ENCODE measurements at regions not wholly inside any gene's neighbourhood (a gene's known extent, or its start where the extent isn't known, plus 50 kb on each side); places are given as distances from the start of the nearest gene placed in this dataset.
"Not testable (repeated sequence)": the region's sequence is repeated elsewhere in the genome, so short reads cannot be mapped to it uniquely, and the experiment has no call there.

DNA sequence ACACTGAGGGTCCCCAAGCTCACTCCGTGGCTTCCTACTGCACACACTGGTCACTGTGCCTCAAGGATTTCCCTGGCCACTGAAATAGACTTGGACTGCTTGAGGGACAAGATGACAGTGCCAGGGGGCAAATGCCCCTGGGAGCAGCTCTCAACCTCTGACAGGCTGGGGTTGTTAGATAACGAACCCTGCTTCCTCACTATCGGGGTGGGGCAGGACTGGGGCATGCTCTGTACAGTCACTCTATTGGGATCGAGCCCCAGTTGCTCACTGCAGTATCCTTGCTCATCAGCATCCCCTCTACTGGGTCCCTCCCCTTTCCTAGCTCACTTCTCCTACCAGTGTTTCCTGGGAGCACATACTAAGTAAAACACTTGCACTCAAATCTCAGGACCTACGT lies 610.8 kb downstream of the NTRK3 start:
- ChIA-PET CTCF (no interaction called here), POLR2A (no interaction called here)
- no peak for TF ChIP-seq SP1 (IDR thresholded peaks at IDR 0.05)
- TF ChIP-seq TARDBP (IDR thresholded peaks at IDR 0.05) = no peak
- TF ChIP-seq BHLHE40 (IDR thresholded peaks at IDR 0.05; ENCODE audit: borderline replicate concordance) = no peak
- no peak for DNase-seq (ENCODE audit: extremely low spot score)

DNA sequence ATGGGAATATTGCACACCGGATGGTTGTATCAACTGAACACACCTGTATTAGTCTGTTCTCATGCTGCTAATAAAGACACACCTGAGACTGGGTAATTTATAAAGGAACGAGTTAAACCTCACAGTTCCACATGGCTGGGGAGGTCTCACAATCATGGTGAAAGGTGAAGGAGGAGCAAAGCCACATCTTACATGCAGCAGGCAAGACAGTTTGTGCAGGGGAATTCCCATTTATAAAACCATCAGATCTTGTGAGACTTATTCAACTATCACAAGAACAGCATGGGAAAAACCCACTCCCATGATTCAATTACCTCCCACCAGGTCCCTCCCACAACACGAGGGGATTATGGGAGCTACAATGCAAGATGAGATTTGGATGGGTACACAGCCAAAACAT lies 613.5 kb downstream of the NTRK3 start:
- DNase-seq (ENCODE audit: extremely low spot score); CTCF ChIA-PET; POLR2A ChIA-PET: not testable (repeated sequence)

GRCh38 chr15:87639305-87640011 lies 617.1 kb downstream of the NTRK3 start:
- ChIA-PET POLR2A (no interaction called here), CTCF (no interaction called here)
- TF ChIP-seq FOXA1 (IDR thresholded peaks at IDR 0.05) = no peak
- TF ChIP-seq ELF4 (IDR thresholded peaks at IDR 0.05) = no peak
- no peak for TF ChIP-seq HDGF (IDR thresholded peaks at IDR 0.05; ENCODE audit: borderline replicate concordance)
- TF ChIP-seq TARDBP (IDR thresholded peaks at IDR 0.05) = no peak
- no peak for DNase-seq (ENCODE audit: extremely low spot score)

GRCh38 chr15:87638554-87639083 lies 617.9 kb downstream of the NTRK3 start:
- CTCF ChIA-PET = no interaction called here
- POLR2A ChIA-PET = no interaction called here
- no peak for TF ChIP-seq L3MBTL2 (conservative IDR thresholded peaks at IDR 0.05)
- TF ChIP-seq LEF1 (IDR thresholded peaks at IDR 0.05; ENCODE audit: borderline replicate concordance) = no peak
- no peak for TF ChIP-seq FOXM1 (IDR thresholded peaks at IDR 0.05; ENCODE audit: borderline replicate concordance)
- no peak for TF ChIP-seq PKNOX1 (IDR thresholded peaks at IDR 0.05)
- no peak for TF ChIP-seq ZNF384 (IDR thresholded peaks at IDR 0.05)
- TF ChIP-seq NFRKB (IDR thresholded peaks at IDR 0.05) = no peak
- no peak for TF ChIP-seq ARNT (IDR thresholded peaks at IDR 0.05)
- no peak for TF ChIP-seq BHLHE40 (IDR thresholded peaks at IDR 0.05; ENCODE audit: borderline replicate concordance)
- TF ChIP-seq SP1 (IDR thresholded peaks at IDR 0.05) = no peak
- TF ChIP-seq FOXA1 (IDR thresholded peaks at IDR 0.05) = no peak
- no peak for TF ChIP-seq FOXK2 (IDR thresholded peaks at IDR 0.05)
- TF ChIP-seq SUZ12 (IDR thresholded peaks at IDR 0.05) = no peak
- TF ChIP-seq ELF4 (IDR thresholded peaks at IDR 0.05) = no peak
- no peak for TF ChIP-seq TARDBP (IDR thresholded peaks at IDR 0.05)
- no peak for TF ChIP-seq HDGF (IDR thresholded peaks at IDR 0.05; ENCODE audit: borderline replicate concordance)
- TF ChIP-seq CTBP1 (IDR thresholded peaks at IDR 0.05; ENCODE audit: borderline replicate concordance) = no peak
- DNase-seq (ENCODE audit: extremely low spot score) = no peak

DNA sequence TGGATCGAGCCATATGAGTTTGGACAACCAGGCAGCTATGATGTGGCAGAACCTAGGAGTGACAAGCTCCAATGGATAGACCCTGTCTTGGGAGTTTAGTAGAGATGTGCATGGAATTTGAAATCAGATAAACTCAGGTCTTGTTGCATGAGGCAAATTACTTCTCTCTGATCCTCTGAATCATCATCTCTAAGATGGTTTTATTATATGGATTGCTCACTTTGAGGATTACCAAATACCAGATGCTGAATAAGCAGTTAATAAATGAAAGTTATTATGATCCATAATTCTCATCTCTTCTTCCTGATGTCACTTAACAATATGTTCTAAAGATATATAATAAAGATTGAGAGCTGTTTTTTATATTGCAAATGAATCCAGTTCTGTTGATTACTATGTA lies 622.2 kb downstream of the NTRK3 start:
- TF ChIP-seq LEF1 (IDR thresholded peaks at IDR 0.05; ENCODE audit: borderline replicate concordance) (no peak), ZNF384 (IDR thresholded peaks at IDR 0.05) (no peak), TARDBP (IDR thresholded peaks at IDR 0.05) (no peak)
- POLR2A ChIA-PET = no interaction called here
- CTCF ChIA-PET = no interaction called here
- no peak for DNase-seq (ENCODE audit: extremely low spot score)

- DNase-seq (ENCODE audit: extremely low spot score) = no peak
- TF ChIP-seq CTBP1 (IDR thresholded peaks at IDR 0.05; ENCODE audit: borderline replicate concordance) = no peak
- no peak for TF ChIP-seq ZNF384 (IDR thresholded peaks at IDR 0.05)
- no peak for TF ChIP-seq FOXK2 (IDR thresholded peaks at IDR 0.05)
- TF ChIP-seq L3MBTL2 (conservative IDR thresholded peaks at IDR 0.05) = no peak
- TF ChIP-seq PKNOX1 (IDR thresholded peaks at IDR 0.05) = no peak
- no peak for TF ChIP-seq TARDBP (IDR thresholded peaks at IDR 0.05)
- TF ChIP-seq SUZ12 (IDR thresholded peaks at IDR 0.05) = no peak
- no peak for TF ChIP-seq FOXM1 (IDR thresholded peaks at IDR 0.05; ENCODE audit: borderline replicate concordance)
- no peak for TF ChIP-seq NFRKB (IDR thresholded peaks at IDR 0.05)
- TF ChIP-seq HDGF (IDR thresholded peaks at IDR 0.05; ENCODE audit: borderline replicate concordance) = no peak
- no peak for TF ChIP-seq FOXA1 (IDR thresholded peaks at IDR 0.05)
- no peak for TF ChIP-seq ARNT (IDR thresholded peaks at IDR 0.05)
- TF ChIP-seq ELF4 (IDR thresholded peaks at IDR 0.05) = no peak
- ChIA-PET POLR2A (no interaction called here), CTCF (no interaction called here)
Observed at GRCh38 chr15:87633525-87633924, 623.0 kb downstream of the NTRK3 start.

- ChIA-PET POLR2A (no interaction called here), CTCF (no interaction called here)
- TF ChIP-seq FOXA1 (IDR thresholded peaks at IDR 0.05) = no peak
- TF ChIP-seq SP1 (IDR thresholded peaks at IDR 0.05) = no peak
- no peak for TF ChIP-seq ELF4 (IDR thresholded peaks at IDR 0.05)
- no peak for TF ChIP-seq ZNF384 (IDR thresholded peaks at IDR 0.05)
- TF ChIP-seq TARDBP (IDR thresholded peaks at IDR 0.05) = no peak
- TF ChIP-seq FOXK2 (IDR thresholded peaks at IDR 0.05) = no peak
- no peak for TF ChIP-seq LEF1 (IDR thresholded peaks at IDR 0.05; ENCODE audit: borderline replicate concordance)
- no peak for TF ChIP-seq BHLHE40 (IDR thresholded peaks at IDR 0.05; ENCODE audit: borderline replicate concordance)
- TF ChIP-seq L3MBTL2 (conservative IDR thresholded peaks at IDR 0.05) = no peak
- no peak for TF ChIP-seq FOXM1 (IDR thresholded peaks at IDR 0.05; ENCODE audit: borderline replicate concordance)
- no peak for TF ChIP-seq NFRKB (IDR thresholded peaks at IDR 0.05)
- DNase-seq (ENCODE audit: extremely low spot score) = no peak
Observed at GRCh38 chr15:87632364-87632763, 624.2 kb downstream of the NTRK3 start.

DNA sequence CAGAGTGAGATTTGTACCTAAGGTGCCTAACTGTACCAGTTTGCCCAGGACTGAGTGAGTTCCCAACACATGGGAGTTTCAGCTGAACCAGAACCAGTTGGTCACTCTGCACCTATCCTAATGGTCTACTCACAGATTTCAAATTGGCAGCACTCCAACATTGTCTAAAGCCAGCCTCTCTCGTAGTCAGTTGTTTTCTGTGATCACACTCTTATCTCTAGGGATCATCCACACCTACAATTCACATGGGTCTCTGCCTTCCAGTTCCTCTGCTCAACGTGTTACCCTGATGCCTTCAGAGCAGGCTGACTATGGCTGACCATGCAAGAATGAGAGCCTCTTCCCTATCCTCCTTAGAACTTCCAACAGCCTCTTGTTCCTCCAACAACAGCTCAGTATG lies 624.8 kb downstream of the NTRK3 start:
- CTCF ChIA-PET = no interaction called here
- no peak for DNase-seq (ENCODE audit: extremely low spot score)
- POLR2A ChIA-PET = no interaction called here
- TF ChIP-seq ELF4 (IDR thresholded peaks at IDR 0.05) = no peak
- TF ChIP-seq FOXK2 (IDR thresholded peaks at IDR 0.05) = no peak
- TF ChIP-seq ARNT (IDR thresholded peaks at IDR 0.05) = no peak
- TF ChIP-seq HDGF (IDR thresholded peaks at IDR 0.05; ENCODE audit: borderline replicate concordance) = no peak
- TF ChIP-seq LEF1 (IDR thresholded peaks at IDR 0.05; ENCODE audit: borderline replicate concordance) = no peak
- no peak for TF ChIP-seq L3MBTL2 (conservative IDR thresholded peaks at IDR 0.05)
- TF ChIP-seq SUZ12 (IDR thresholded peaks at IDR 0.05) = no peak
- no peak for TF ChIP-seq BHLHE40 (IDR thresholded peaks at IDR 0.05; ENCODE audit: borderline replicate concordance)
- TF ChIP-seq SP1 (IDR thresholded peaks at IDR 0.05) = no peak
- TF ChIP-seq TARDBP (IDR thresholded peaks at IDR 0.05) = no peak
- TF ChIP-seq CTBP1 (IDR thresholded peaks at IDR 0.05; ENCODE audit: borderline replicate concordance) = no peak
